ENCODE measurements at regions not wholly inside any gene's neighbourhood (a gene's known extent, or its start where the extent isn't known, plus 50 kb on each side); places are given as distances from the start of the nearest gene placed in this dataset.

- peaks cover 10% of the 10 kb centered on the region for H3K9me3 Mint-ChIP-seq
- TF ChIP-seq ZNF512 (CRISPR knock-in tag; IDR thresholded peaks at IDR 0.05; ENCODE audit: borderline replicate concordance) (no peak), ATF6 (CRISPR knock-in tag; IDR thresholded peaks at IDR 0.05) (no peak), ZNF671 (CRISPR knock-in tag; IDR thresholded peaks at IDR 0.05) (no peak), CBFB (CRISPR knock-in tag; IDR thresholded peaks at IDR 0.05; ENCODE audit: low read depth) (no peak), TCF7 (CRISPR knock-in tag; IDR thresholded peaks at IDR 0.05; ENCODE audit: low read depth) (no peak), CREM (CRISPR knock-in tag; IDR thresholded peaks at IDR 0.05) (no peak), ZBTB21 (CRISPR knock-in tag; IDR thresholded peaks at IDR 0.05; ENCODE audit: borderline replicate concordance) (no peak), ZNF532 (CRISPR knock-in tag; IDR thresholded peaks at IDR 0.05; ENCODE audit: borderline replicate concordance) (no peak)
- H3K36me3 Mint-ChIP-seq: no peaks in the 10 kb centered on the region
- DNase-seq (ENCODE audit: low spot score): no peak
- no peaks in the 10 kb centered on the region for H3K4me1 Mint-ChIP-seq
- POLR2A ChIA-PET: no interaction called here
- H3K27ac Mint-ChIP-seq: no peak overlapping the region
- no peak overlapping the region for H3K4me3 Mint-ChIP-seq
- no peak for ATAC-seq
- CTCF ChIA-PET: no interaction called here
- no peaks in the 10 kb centered on the region for H3K27me3 Mint-ChIP-seq (ENCODE audit: low read depth)
These were observed 809.4 kb upstream of the MIR17HG start for GRCh38 chr13:90538063-90538462.

- Mint-ChIP-seq H3K4me3 (no peak overlapping the region), H3K27ac (no peak overlapping the region), H3K9me3 (peaks cover 23% of the 10 kb centered on the region), H3K4me1 (no peaks in the 10 kb centered on the region), H3K27me3 (ENCODE audit: low read depth) (no peaks in the 10 kb centered on the region), H3K36me3 (peaks cover 7% of the 10 kb centered on the region)
- ATAC-seq: no peak
- ChIA-PET CTCF (no interaction called here), POLR2A (no interaction called here)
- TF ChIP-seq ZNF219 (CRISPR knock-in tag; IDR thresholded peaks at IDR 0.05; ENCODE audit: borderline replicate concordance): no peak
- no peak for TF ChIP-seq ZNF138 (CRISPR knock-in tag; conservative IDR thresholded peaks at IDR 0.05)
- TF ChIP-seq NR1H2 (CRISPR knock-in tag; IDR thresholded peaks at IDR 0.05): no peak
- TF ChIP-seq NFYB (CRISPR knock-in tag; conservative IDR thresholded peaks at IDR 0.05; ENCODE audit: low read depth): no peak
- TF ChIP-seq TEAD1 (CRISPR knock-in tag; IDR thresholded peaks at IDR 0.05): no peak
- TF ChIP-seq IRF1 (CRISPR knock-in tag; IDR thresholded peaks at IDR 0.05): no peak
- DNase-seq (ENCODE audit: low spot score): no peak
These were observed 806.1 kb upstream of the MIR17HG start for GRCh38 chr13:90541346-90541745.

- peaks cover 40% of the 10 kb centered on the region for H3K9me3 Mint-ChIP-seq
- DNase-seq (ENCODE audit: low spot score) (no peak), ATAC-seq (no peak)
- peaks cover 23% of the 10 kb centered on the region for H3K36me3 Mint-ChIP-seq
- H3K4me1 Mint-ChIP-seq: no peaks in the 10 kb centered on the region
- no peaks in the 10 kb centered on the region for H3K27me3 Mint-ChIP-seq (ENCODE audit: low read depth)
- no peak for TF ChIP-seq GTF2I (CRISPR knock-in tag; conservative IDR thresholded peaks at IDR 0.05)
- POLR2A ChIA-PET: no interaction called here
- H3K4me3 Mint-ChIP-seq: no peak overlapping the region
- CTCF ChIA-PET: no interaction called here
- no peak overlapping the region for H3K27ac Mint-ChIP-seq
These were observed 804.5 kb upstream of the MIR17HG start for GRCh38 chr13:90542959-90543505.
